IMR-90 (cell line): ENCODE measurements at regions not wholly inside any gene's neighbourhood (a gene's known extent, or its start where the extent isn't known, plus 50 kb on each side); places are given as distances from the start of the nearest gene placed in this dataset.

Experiments used
- ATAC-seq: fragments of 200-7000 bp; cut with Tn5 transposase; 2 replicates; pipeline ENCODE4 v1.9.1; 2020; ENCODE audit warnings: low read depth, mild to moderate bottlenecking, moderate library complexity
- BruUV-seq: library from RNA; stranded (reverse); fragments of 400-500 nt; replicated peaks from 2 replicates; lab custom pipeline; 2021; lab: Mats Ljungman, UMichigan
- CTCF ChIA-PET: fragments of 300-600 bp; formaldehyde crosslinking; extraction: SDS; loops from one replicate; lab custom pipeline; 2021; ENCODE audit warnings: antibody characterized with exemption; lab: Yijun Ruan, JAX
- POLR2A ChIA-PET: fragments of 300-600 bp; sonication (Branson Sonifier 250); formaldehyde crosslinking; loops from one replicate; lab custom pipeline; 2022; ENCODE audit warnings: antibody characterized with exemption; ENCODE audit not compliant: unreplicated experiment; lab: Charles Lee
- DNase-seq: peaks from one replicate; pipeline ENCODE4 v3.0.0; 2013
- H2AFZ ChIP-seq: replicated peaks from 2 replicates; pipeline ENCODE3; 2013; ENCODE audit warnings: low read length, mild to moderate bottlenecking; ENCODE audit not compliant: poor library complexity
- H2AK5ac ChIP-seq: 2 replicates; pipeline ENCODE4 v1.6.1; 2013; ENCODE audit warnings: low read depth, low read length, inconsistent platforms
- H2AK9ac ChIP-seq: replicated peaks from 2 replicates; pipeline ENCODE3; 2013; ENCODE audit warnings: mild to moderate bottlenecking, low read depth, low read length, moderate library complexity; ENCODE audit not compliant: poor library complexity
- H2BK120ac ChIP-seq: 2 replicates; pipeline ENCODE4 v1.6.1; 2013; ENCODE audit warnings: low read depth, low read length, inconsistent platforms
- H2BK15ac ChIP-seq: 3 replicates; pipeline ENCODE4 v1.6.1; 2013; ENCODE audit warnings: low read depth, low read length, inconsistent platforms
- H2BK20ac ChIP-seq: 2 replicates; pipeline ENCODE4 v1.6.1; 2013; ENCODE audit warnings: low read depth, mild to moderate bottlenecking, inconsistent platforms, low read length, moderate library complexity
- H2BK5ac ChIP-seq: 2 replicates; pipeline ENCODE4 v1.6.1; 2013; ENCODE audit warnings: mild to moderate bottlenecking, low read depth, low read length, inconsistent platforms; ENCODE audit not compliant: poor library complexity, severe bottlenecking
- H3K14ac ChIP-seq: replicated peaks from 2 replicates; pipeline ENCODE4 v1.6.1; 2013; ENCODE audit warnings: low read depth, low read length, inconsistent platforms
- H3K18ac ChIP-seq: 2 replicates; pipeline ENCODE4 v1.6.1; 2013; ENCODE audit warnings: low read depth, low read length, control low read depth
- H3K23ac ChIP-seq: 2 replicates; pipeline ENCODE4 v1.6.1; 2013; ENCODE audit warnings: low read depth, low read length, inconsistent platforms
- H3K27ac ChIP-seq: 2 replicates; pipeline ENCODE4 v1.5.1; 2013; ENCODE audit warnings: mild to moderate bottlenecking, control low read depth, low read length; ENCODE audit not compliant: insufficient read depth
- H3K27me3 ChIP-seq: 2 replicates; pipeline ENCODE4 v1.6.1; 2013; ENCODE audit warnings: low read length; ENCODE audit not compliant: control insufficient read depth, insufficient read depth
- H3K36me3 ChIP-seq: 2 replicates; pipeline ENCODE4 v1.6.1; 2013; ENCODE audit warnings: low read length, mixed read lengths; ENCODE audit not compliant: control insufficient read depth, insufficient read depth
- H3K4ac ChIP-seq: 2 replicates; pipeline ENCODE4 v1.6.1; 2013; ENCODE audit warnings: low read depth, low read length, inconsistent platforms
- H3K4me1 ChIP-seq: 2 replicates; pipeline ENCODE4 v1.6.1; 2013; ENCODE audit warnings: low read length, mixed read lengths; ENCODE audit not compliant: control insufficient read depth, insufficient read depth
- H3K4me2 ChIP-seq: 2 replicates; pipeline ENCODE4 v1.6.1; 2013; ENCODE audit warnings: low read depth, mild to moderate bottlenecking, control low read depth, low read length, moderate library complexity
- H3K4me3 ChIP-seq: 2 replicates; pipeline ENCODE4 v1.5.1; 2013; ENCODE audit warnings: low read depth, mild to moderate bottlenecking, control low read depth, low read length, moderate library complexity; ENCODE audit not compliant: insufficient read depth
- H3K56ac ChIP-seq: 2 replicates; pipeline ENCODE4 v1.6.1; 2013; ENCODE audit warnings: low read length, inconsistent platforms; ENCODE audit not compliant: insufficient read depth; ENCODE audit errors: extremely low read depth
- H3K79me1 ChIP-seq, 2 experiments: 2 replicates each; pipeline ENCODE4 v1.6.1; 2013; ENCODE audit warnings: low read length in 2 of 2, inconsistent platforms in 1 of 2, low read depth in 1 of 2
- H3K9ac ChIP-seq: 2 replicates; pipeline ENCODE4 v1.6.1; 2013; ENCODE audit warnings: low read depth, low read length, control low read depth
- H3K9me1 ChIP-seq: 2 replicates; pipeline ENCODE4 v1.6.1; 2013; ENCODE audit warnings: low read length, inconsistent platforms; ENCODE audit not compliant: insufficient read depth
- H3K9me3 ChIP-seq: 2 replicates; pipeline ENCODE4 v1.6.1; 2013; ENCODE audit warnings: low read length; ENCODE audit not compliant: control insufficient read depth, insufficient read depth
- H4K20me1 ChIP-seq: 2 replicates; pipeline ENCODE4 v1.6.1; 2013; ENCODE audit warnings: low read length, inconsistent platforms; ENCODE audit not compliant: insufficient read depth
- H4K5ac ChIP-seq: 2 replicates; pipeline ENCODE4 v1.6.1; 2013; ENCODE audit warnings: mild to moderate bottlenecking, low read depth, low read length, control low read depth
- H4K8ac ChIP-seq, 2 experiments: 2 replicates each; pipeline ENCODE4 v1.6.1; 2013; ENCODE audit warnings: low read depth in 2 of 2, low read length in 2 of 2, control low read depth in 1 of 2, inconsistent platforms in 1 of 2
- H4K91ac ChIP-seq: 2 replicates; pipeline ENCODE4 v1.6.1; 2013; ENCODE audit warnings: low read depth, low read length, inconsistent platforms; ENCODE audit not compliant: insufficient read depth
- CEBPB ChIP-seq: IDR thresholded peaks from 2 replicates; pipeline ENCODE4 v1.6.1; 2012; ENCODE audit warnings: low read depth, low read length, improper control_type of control experiment
- CHD1 ChIP-seq: IDR thresholded peaks from 2 replicates; pipeline ENCODE4 v1.6.1; 2012; ENCODE audit warnings: low read depth, low read length, improper control_type of control experiment
- CTCF ChIP-seq: conservative IDR thresholded peaks from 2 replicates; pipeline ENCODE4 v1.5.1; 2012; ENCODE audit warnings: mild to moderate bottlenecking, low read depth, low read length, improper control_type of control experiment
- MAZ ChIP-seq: IDR thresholded peaks from 2 replicates; pipeline ENCODE4 v1.6.1; 2012; ENCODE audit warnings: low read depth, mild to moderate bottlenecking, low read length, improper control_type of control experiment, moderate library complexity, borderline replicate concordance
- MXI1 ChIP-seq: IDR thresholded peaks from 2 replicates; pipeline ENCODE4 v1.6.1; 2012; ENCODE audit warnings: low read depth, mild to moderate bottlenecking, low read length, moderate library complexity, borderline replicate concordance
- NFE2L2 ChIP-seq: fragments of 150-350 bp; IDR thresholded peaks from 2 replicates; pipeline ENCODE4 v1.6.1; 2016; ENCODE audit warnings: low read depth, mild to moderate bottlenecking, low read length
- POLR2A ChIP-seq: IDR thresholded peaks from 2 replicates; pipeline ENCODE4 v1.6.1; 2012; ENCODE audit warnings: mild to moderate bottlenecking, low read depth, low read length
- RCOR1 ChIP-seq: IDR thresholded peaks from 2 replicates; pipeline ENCODE4 v1.6.1; 2012; ENCODE audit warnings: mild to moderate bottlenecking, low read length, improper control_type of control experiment; ENCODE audit not compliant: insufficient replicate concordance
- whole genome bisulfite sequencing, 2 experiments: methylation state at CpG; one replicate each; pipeline versions ENCODE4 v1.1.5 to v1.1.7; 2013; ENCODE audit warnings: missing lambda C conversion rate in 2 of 2; ENCODE audit not compliant: insufficient read length in 1 of 2; ENCODE audit errors: extremely low coverage in 2 of 2; 5-methylcytosine and 5-hydroxymethylcytosine counted together
- dilution Hi-C: fragments of 300-500 bp; cut with HindIII; formaldehyde crosslinking; loops from one replicate; pipeline ENCODE4 v1.14.3; 2018; ENCODE audit warnings: low sequenced_read_pairs; ENCODE audit not compliant: unreplicated experiment
- in situ Hi-C: fragments of 300-500 bp; cut with MboI; formaldehyde crosslinking; loops from 3 replicates; pipeline ENCODE4 v1.14.3; 2019; ENCODE audit warnings: low sequenced_read_pairs, inconsistent platforms, mixed read lengths
- intact Hi-C: fragments of 100-400 bp; cut with micrococcal nuclease; formaldehyde crosslinking; loops from 2 replicates; pipeline ENCODE4 v1.10.0; 2022

DNA sequence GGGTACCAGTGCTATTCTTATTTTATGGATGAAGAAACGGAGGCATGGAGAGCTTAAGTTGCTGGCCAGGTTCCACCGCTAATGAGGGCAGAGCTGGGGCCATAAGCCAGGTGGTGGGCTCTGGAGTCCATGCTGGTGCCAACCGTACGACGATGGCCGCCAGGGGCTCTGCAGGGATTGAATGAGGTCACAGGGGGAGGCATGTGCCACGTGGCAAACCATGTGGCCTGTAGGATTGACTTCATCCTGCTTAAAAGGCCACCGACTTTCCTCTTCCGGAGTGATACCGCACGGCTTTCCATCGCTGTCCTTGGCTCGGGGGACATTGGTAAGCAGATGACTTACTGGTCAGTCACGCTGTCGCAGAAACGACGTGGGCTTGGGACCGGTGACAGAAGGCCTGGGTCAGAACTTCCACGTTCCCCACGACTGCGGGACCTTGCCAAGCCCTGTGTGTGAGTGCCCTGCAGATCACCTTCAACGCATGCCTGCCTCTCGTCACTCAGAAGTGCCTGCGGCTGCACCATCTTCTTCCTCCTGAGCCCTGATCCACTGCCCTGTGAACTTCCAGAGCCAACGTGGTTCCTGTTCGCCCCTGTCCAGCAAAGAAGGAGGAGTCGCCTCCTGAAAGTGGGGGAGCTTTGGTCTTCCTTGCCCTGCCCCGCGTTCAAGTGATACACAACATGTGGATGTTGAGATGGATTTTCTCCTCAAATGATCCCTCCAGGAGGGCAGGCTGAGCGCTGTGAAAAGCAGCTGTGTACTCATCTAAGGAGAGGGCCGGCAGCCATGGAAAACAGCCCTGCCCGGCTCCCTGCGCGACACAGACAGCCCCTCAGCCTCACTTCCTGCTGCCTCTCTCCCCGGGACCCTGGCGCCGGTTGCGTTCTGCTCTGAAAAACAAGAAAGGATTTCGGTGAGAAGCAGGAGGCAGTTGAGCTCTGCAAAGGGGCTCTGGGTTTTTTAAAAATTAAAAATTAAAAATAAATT lies 176.7 kb downstream of the C16orf95 start (continued):
- TF ChIP-seq RCOR1 (no peak), MAZ (no peak)

DNA sequence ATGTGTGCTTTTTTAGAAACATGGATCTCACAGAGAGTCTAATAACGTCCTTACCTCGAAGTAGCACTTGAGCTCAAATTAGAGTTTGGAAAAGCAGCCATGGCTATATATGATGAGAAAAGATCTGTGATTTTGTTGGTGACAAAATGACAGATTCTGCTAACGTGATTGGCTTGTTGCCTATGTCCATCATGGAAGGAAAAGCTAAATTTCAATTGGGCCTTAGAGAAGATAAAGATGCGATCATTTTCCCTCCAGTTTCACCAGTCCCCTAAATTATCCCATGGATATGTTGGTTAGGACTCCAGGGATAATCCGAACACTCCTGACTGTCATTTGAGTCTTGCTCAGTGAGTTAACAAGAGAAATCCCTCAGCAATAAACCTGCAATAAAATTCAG lies 175.8 kb downstream of the C16orf95 start:
- H3K56ac ChIP-seq, result no peak overlapping the region
- no peak overlapping the region for H3K14ac ChIP-seq
- 0 out of 2 replicates have a peak, but pooled peaks cover 2% of the 10 kb centered on the region for H3K9me1 ChIP-seq
- H2BK15ac ChIP-seq, result no peak overlapping the region
- no peak overlapping the region for H2AFZ ChIP-seq
- no peaks in the 10 kb centered on the region; the same call in 1 of the 2 replicates for H4K20me1 ChIP-seq
- no peak overlapping the region for H3K27ac ChIP-seq
- no TSS peak for BruUV-seq
- no peak for ATAC-seq
- H3K4ac ChIP-seq, result no peak overlapping the region
- no peak overlapping the region for H3K4me2 ChIP-seq
- H4K5ac ChIP-seq, result no peak overlapping the region
- in situ Hi-C loops (no loop called here), intact Hi-C loops (no loop called here), dilution Hi-C loops (no loop called here)
- H2AK5ac ChIP-seq, result no peak overlapping the region
- TF ChIP-seq CHD1 (no peak), CTCF (no peak), POLR2A (no peak), CEBPB (no peak), MXI1 (no peak), NFE2L2 (no peak), MAZ (no peak)
- DNase-seq, result no peak
- no peak overlapping the region for H4K8ac ChIP-seq
- peaks cover 31% of the 10 kb centered on the region for H3K27me3 ChIP-seq
- no peak overlapping the region for H2BK5ac ChIP-seq
- H3K79me1 ChIP-seq, result no peaks in the 10 kb centered on the region
- peaks cover 10% of the 10 kb centered on the region for H3K9me3 ChIP-seq
- no peak overlapping the region for H2AK9ac ChIP-seq
- WGBS, 2 experiments, result no CpG with 5 or more reads among the region's 5 CpGs
- H3K4me3 ChIP-seq, result no peak overlapping the region
- no peak overlapping the region for H3K9ac ChIP-seq
- H2BK20ac ChIP-seq, result no peak overlapping the region
- POLR2A ChIA-PET, result interaction anchor here (0.6 kb wide), 2 partner anchors 579 to 638 kb away, joined by 3 to 8 read pairs; no protein-coding TSS in a partner anchor
- H2BK120ac ChIP-seq, result no peak overlapping the region
- H3K4me1 ChIP-seq, result no peaks in the 10 kb centered on the region
- no peaks in the 10 kb centered on the region for H3K36me3 ChIP-seq
- H4K91ac ChIP-seq, result no peak overlapping the region
- no peak overlapping the region for H3K23ac ChIP-seq
- CTCF ChIA-PET, result no interaction called here
- no peak overlapping the region for H3K18ac ChIP-seq
